ENCODE measurements at regions not wholly inside any gene's neighbourhood (a gene's known extent, or its start where the extent isn't known, plus 50 kb on each side); places are given as distances from the start of the nearest gene placed in this dataset.
"Not testable (repeated sequence)": the region's sequence is repeated elsewhere in the genome, so short reads cannot be mapped to it uniquely, and the experiment has no call there.

GRCh38 chr12:78290606-78291345, 460.1 kb downstream of the NAV3 start:
- 94 to 95% methylated on average over 4 to 5 of the region's 5 CpGs for WGBS, 2 experiments (ENCODE audit: insufficient coverage in 1 of 2, insufficient read length in 1 of 2)
- H3K4me1 Mint-ChIP-seq: no peaks in the 10 kb centered on the region
- no peak overlapping the region for H3K4me3 ChIP-seq (ENCODE audit: low read length)

GRCh38 chr12:78293059-78293686, 462.5 kb downstream of the NAV3 start:
- WGBS, 2 experiments (ENCODE audit: insufficient coverage in 1 of 2, insufficient read length in 1 of 2): 100% methylated on average over 1 of the region's 1 CpG; no CpG with 5 or more reads in 1 of the 2 experiments
- no peaks in the 10 kb centered on the region for H3K9me3 ChIP-seq (ENCODE audit: control insufficient read depth, low read length)
- TF ChIP-seq CTCF (conservative IDR thresholded peaks at IDR 0.05): no peak
- H3K9ac ChIP-seq (ENCODE audit: extremely low read depth, low read length, poor library complexity, severe bottlenecking): no peak overlapping the region
- H3K36me3 Mint-ChIP-seq (ENCODE audit: low read depth): no peaks in the 10 kb centered on the region
- no peaks in the 10 kb centered on the region for H3K27me3 ChIP-seq (ENCODE audit: control insufficient read depth, insufficient read depth, low read length, poor library complexity, severe bottlenecking)
- no peak overlapping the region for H3K4me3 Mint-ChIP-seq
- no peak overlapping the region for H3K4me3 ChIP-seq (ENCODE audit: low read length)
- no peak for DNase-seq
- no peak overlapping the region for H3K27ac ChIP-seq (ENCODE audit: low read depth, low read length)
- no peaks in the 10 kb centered on the region for H3K27me3 Mint-ChIP-seq (ENCODE audit: insufficient read depth)
- H3K4me1 ChIP-seq (ENCODE audit: control insufficient read depth, insufficient read depth, low read length): no peaks in the 10 kb centered on the region
- no peak overlapping the region for H3K27ac Mint-ChIP-seq
- no peaks in the 10 kb centered on the region for H3K9me3 Mint-ChIP-seq
- no peaks in the 10 kb centered on the region for H3K36me3 ChIP-seq (ENCODE audit: control insufficient read depth, insufficient read depth, low read length)
- H3K4me1 Mint-ChIP-seq: no peaks in the 10 kb centered on the region

More at GRCh38 chr12:78290606-78291345, 460.1 kb downstream of the NAV3 start:
- Histone ChIP-seq H3K9me3 (ENCODE audit: control insufficient read depth, low read length) (no peaks in the 10 kb centered on the region), H3K27me3 (ENCODE audit: control insufficient read depth, insufficient read depth, low read length, poor library complexity, severe bottlenecking) (no peaks in the 10 kb centered on the region), H3K4me1 (ENCODE audit: control insufficient read depth, insufficient read depth, low read length) (no peaks in the 10 kb centered on the region), H3K9ac (ENCODE audit: extremely low read depth, low read length, poor library complexity, severe bottlenecking) (no peak overlapping the region), H3K36me3 (ENCODE audit: control insufficient read depth, insufficient read depth, low read length) (no peaks in the 10 kb centered on the region), H3K27ac (ENCODE audit: low read depth, low read length) (no peak overlapping the region)
- Mint-ChIP-seq H3K27me3 (ENCODE audit: insufficient read depth) (no peaks in the 10 kb centered on the region), H3K4me3 (no peak overlapping the region), H3K27ac (no peak overlapping the region), H3K36me3 (ENCODE audit: low read depth) (no peaks in the 10 kb centered on the region), H3K9me3 (no peaks in the 10 kb centered on the region)
- TF ChIP-seq CTCF (conservative IDR thresholded peaks at IDR 0.05): no peak
- no peak for DNase-seq

- H3K27me3 ChIP-seq (ENCODE audit: control insufficient read depth, insufficient read depth, low read length, poor library complexity, severe bottlenecking); H3K27ac ChIP-seq (ENCODE audit: low read depth, low read length); DNase-seq; H3K4me3 Mint-ChIP-seq; H3K9ac ChIP-seq (ENCODE audit: extremely low read depth, low read length, poor library complexity, severe bottlenecking); H3K27me3 Mint-ChIP-seq (ENCODE audit: insufficient read depth); H3K27ac Mint-ChIP-seq; H3K4me3 ChIP-seq (ENCODE audit: low read length); H3K36me3 Mint-ChIP-seq (ENCODE audit: low read depth); H3K4me1 ChIP-seq (ENCODE audit: control insufficient read depth, insufficient read depth, low read length); H3K36me3 ChIP-seq (ENCODE audit: control insufficient read depth, insufficient read depth, low read length); H3K4me1 Mint-ChIP-seq: not testable (repeated sequence)
- peaks cover 12% of the 10 kb centered on the region for H3K9me3 Mint-ChIP-seq
- peaks cover 12% of the 10 kb centered on the region for H3K9me3 ChIP-seq (ENCODE audit: control insufficient read depth, low read length)
- 84 to 96% methylated on average over 4 to 5 of the region's 5 CpGs for WGBS, 2 experiments (ENCODE audit: insufficient coverage in 1 of 2, insufficient read length in 1 of 2)
Observed at GRCh38 chr12:78301282-78301681, 470.6 kb downstream of the NAV3 start.
